OCI-LY1 (cell line): ENCODE measurements at regions not wholly inside any gene's neighbourhood (a gene's known extent, or its start where the extent isn't known, plus 50 kb on each side); places are given as distances from the start of the nearest gene placed in this dataset.

Experiments
- H2AFZ ChIP-seq: fragments of 200-600 bp; sonication (generic), shearing (Covaris generic); 2 replicates; pipeline ENCODE4 v1.6.0; 2014; ENCODE audit warnings: antibody characterized with exemption, mild to moderate bottlenecking, low read length
- H3F3A ChIP-seq: fragments of 200-600 bp; sonication (generic), shearing (Covaris generic); 2 replicates; pipeline ENCODE4 v1.6.0; 2014; ENCODE audit warnings: mild to moderate bottlenecking, antibody characterized with exemption, low read length, moderate library complexity; ENCODE audit not compliant: insufficient read depth
- H3K27ac ChIP-seq: fragments of 200-600 bp; sonication (generic); 2 replicates; pipeline ENCODE4 v1.5.1; 2014; ENCODE audit warnings: low read length, mixed run types, mild to moderate bottlenecking, low read depth; ENCODE audit not compliant: poor library complexity, severe bottlenecking
- H3K27me3 ChIP-seq: fragments of 200-600 bp; sonication (generic); 2 replicates; pipeline ENCODE4 v1.6.0; 2014; ENCODE audit warnings: antibody characterized with exemption, mild to moderate bottlenecking, low read length, moderate library complexity; ENCODE audit not compliant: insufficient read depth
- H3K36me3 ChIP-seq: fragments of 200-600 bp; sonication (generic); 2 replicates; pipeline ENCODE4 v1.6.1; 2014; ENCODE audit warnings: mild to moderate bottlenecking, antibody characterized with exemption, low read length, moderate library complexity, mixed read lengths; ENCODE audit not compliant: insufficient read depth
- H3K4me1 ChIP-seq: fragments of 200-600 bp; sonication (generic); 2 replicates; pipeline ENCODE4 v1.5.1; 2014; ENCODE audit warnings: mild to moderate bottlenecking, low read length, moderate library complexity; ENCODE audit not compliant: insufficient read depth, severe bottlenecking
- H3K4me2 ChIP-seq: fragments of 200-600 bp; sonication (generic), shearing (Covaris generic); 2 replicates; pipeline ENCODE4 v1.6.1; 2014; ENCODE audit warnings: low read length
- H3K4me3 ChIP-seq: fragments of 200-600 bp; sonication (generic); 2 replicates; pipeline ENCODE4 v1.5.1; 2014; ENCODE audit warnings: low read length, low read depth, mild to moderate bottlenecking, mixed read lengths; ENCODE audit not compliant: poor library complexity, severe bottlenecking
- H3K79me2 ChIP-seq: fragments of 200-600 bp; shearing (Covaris generic); 2 replicates; pipeline ENCODE4 v1.6.1; 2016; ENCODE audit warnings: mixed run types, low read length, mixed read lengths; ENCODE audit not compliant: insufficient read depth
- H3K9ac ChIP-seq: fragments of 200-600 bp; sonication (generic), shearing (Covaris generic); 2 replicates; pipeline ENCODE4 v1.6.1; 2014; ENCODE audit warnings: mild to moderate bottlenecking, low read length, mixed read lengths
- H3K9me2 ChIP-seq: fragments of 200-600 bp; sonication (generic), shearing (Covaris generic); 2 replicates; pipeline ENCODE4 v1.6.1; 2014; ENCODE audit warnings: low read depth, mild to moderate bottlenecking, low read length, mixed read lengths
- H3K9me3 ChIP-seq: fragments of 200-600 bp; shearing (Covaris generic); 2 replicates; pipeline ENCODE4 v1.6.1; 2014; ENCODE audit warnings: low read length, mixed read lengths
- H4K20me1 ChIP-seq: fragments of 200-600 bp; sonication (generic), shearing (Covaris generic); 2 replicates; pipeline ENCODE4 v1.6.0; 2016; ENCODE audit warnings: mild to moderate bottlenecking, low read length; ENCODE audit not compliant: insufficient read depth
- EZH2 ChIP-seq: fragments of 200-600 bp; sonication (generic), shearing (Covaris generic); IDR thresholded peaks from 2 replicates; pipeline ENCODE4 v1.8.0; 2017; ENCODE audit warnings: borderline replicate concordance, mixed run types, mild to moderate bottlenecking, antibody characterized with exemption, low read length, moderate library complexity, mixed read lengths
- TF ChIP-seq, protein P1 (sequence below): fragments of 200-600 bp; sonication (generic), shearing (Covaris generic); IDR thresholded peaks from 2 replicates; pipeline ENCODE4 v1.5.1; 2017; ENCODE audit warnings: mild to moderate bottlenecking, antibody characterized with exemption, low read length, moderate library complexity, mixed read lengths

DNA sequence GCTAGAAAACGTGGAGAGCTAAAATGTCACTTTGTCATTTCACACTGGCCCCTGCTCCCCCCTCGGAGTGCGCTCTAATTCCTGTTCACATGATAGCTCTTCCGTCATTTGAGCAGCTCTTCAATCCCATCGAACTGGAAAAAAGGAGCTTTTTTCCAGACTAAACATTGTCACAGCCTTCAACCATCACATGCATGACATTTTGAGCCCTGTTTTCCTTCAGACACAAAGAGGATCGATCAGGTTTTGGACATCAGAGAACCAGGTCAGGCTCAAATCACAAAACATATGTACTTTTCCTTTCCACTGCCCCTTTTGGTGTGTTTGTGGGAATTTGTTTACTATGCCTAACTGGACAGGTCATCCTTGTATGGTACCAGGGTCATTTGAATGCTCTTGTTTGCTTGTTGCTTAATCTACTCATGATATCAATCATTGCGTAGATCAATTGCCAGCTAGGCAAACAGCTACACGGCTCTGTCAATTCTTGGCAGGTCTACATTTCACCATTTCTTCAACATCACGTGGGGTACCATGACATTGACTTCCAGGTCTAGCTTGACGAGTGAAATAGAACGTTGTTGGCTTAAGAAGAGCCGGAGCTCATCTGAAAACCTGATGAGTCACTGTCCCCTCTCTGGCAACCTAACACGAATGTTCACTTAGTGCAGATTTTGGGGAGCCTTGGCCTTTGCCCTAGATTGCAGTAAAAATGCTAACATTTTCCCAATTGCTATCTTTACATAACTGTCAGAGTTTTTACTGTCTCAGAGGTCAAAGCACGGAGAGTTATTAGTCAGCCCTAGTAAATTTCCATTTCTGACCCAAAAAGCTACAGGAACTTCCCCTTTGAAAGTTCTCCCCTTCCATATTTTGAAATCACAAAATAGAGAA, 87.3 kb downstream of the LYZL2 start:
- Histone ChIP-seq H3K4me2 (0 out of 2 replicates have a peak overlapping the region, but pooled peaks have one; percentile 3), H3K27me3 (no peaks in the 10 kb centered on the region), H3K9ac (no peak overlapping the region), H2AFZ (no peak overlapping the region), H3K4me1 (peaks cover 8% of the 10 kb centered on the region), H3K4me3 (no peak overlapping the region), H3F3A (no peaks in the 10 kb centered on the region), H3K9me2 (no peaks in the 10 kb centered on the region), H3K36me3 (no peaks in the 10 kb centered on the region), H3K27ac (no peak overlapping the region), H3K9me3 (no peaks in the 10 kb centered on the region), H3K79me2 (no peaks in the 10 kb centered on the region), H4K20me1 (no peaks in the 10 kb centered on the region)
- no peak for TF ChIP-seq EZH2
- TF ChIP-seq, protein P1, sequence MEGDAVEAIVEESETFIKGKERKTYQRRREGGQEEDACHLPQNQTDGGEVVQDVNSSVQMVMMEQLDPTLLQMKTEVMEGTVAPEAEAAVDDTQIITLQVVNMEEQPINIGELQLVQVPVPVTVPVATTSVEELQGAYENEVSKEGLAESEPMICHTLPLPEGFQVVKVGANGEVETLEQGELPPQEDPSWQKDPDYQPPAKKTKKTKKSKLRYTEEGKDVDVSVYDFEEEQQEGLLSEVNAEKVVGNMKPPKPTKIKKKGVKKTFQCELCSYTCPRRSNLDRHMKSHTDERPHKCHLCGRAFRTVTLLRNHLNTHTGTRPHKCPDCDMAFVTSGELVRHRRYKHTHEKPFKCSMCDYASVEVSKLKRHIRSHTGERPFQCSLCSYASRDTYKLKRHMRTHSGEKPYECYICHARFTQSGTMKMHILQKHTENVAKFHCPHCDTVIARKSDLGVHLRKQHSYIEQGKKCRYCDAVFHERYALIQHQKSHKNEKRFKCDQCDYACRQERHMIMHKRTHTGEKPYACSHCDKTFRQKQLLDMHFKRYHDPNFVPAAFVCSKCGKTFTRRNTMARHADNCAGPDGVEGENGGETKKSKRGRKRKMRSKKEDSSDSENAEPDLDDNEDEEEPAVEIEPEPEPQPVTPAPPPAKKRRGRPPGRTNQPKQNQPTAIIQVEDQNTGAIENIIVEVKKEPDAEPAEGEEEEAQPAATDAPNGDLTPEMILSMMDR, result no peak

DNA sequence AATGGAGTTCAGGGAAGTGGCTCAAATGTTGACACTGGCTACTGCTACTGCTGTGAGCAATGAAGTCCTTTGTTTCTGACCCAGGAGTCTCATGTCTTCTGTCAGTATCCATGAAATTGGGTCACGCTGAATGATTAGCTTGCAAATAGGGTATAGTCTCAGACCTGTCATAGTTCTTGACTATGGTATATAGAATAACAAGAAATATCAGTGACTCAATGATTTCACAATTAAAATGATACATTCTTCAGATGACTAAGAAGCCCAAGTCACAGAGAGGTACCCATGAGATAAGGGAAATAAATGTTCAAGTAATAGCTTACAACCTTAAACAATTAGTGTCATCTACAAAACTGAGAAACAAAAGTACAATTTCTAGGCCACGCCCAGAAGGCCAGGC, 89.3 kb downstream of the LYZL2 start:
- no peaks in the 10 kb centered on the region for H3K79me2 ChIP-seq
- H3K36me3 ChIP-seq, result no peaks in the 10 kb centered on the region
- H3K27me3 ChIP-seq, result no peaks in the 10 kb centered on the region
- no peaks in the 10 kb centered on the region for H3K9me3 ChIP-seq
- TF ChIP-seq EZH2, result no peak
- H3K9ac ChIP-seq, result no peak overlapping the region
- H3K4me3 ChIP-seq, result no peak overlapping the region
- no peak overlapping the region for H3K4me2 ChIP-seq
- H3K4me1 ChIP-seq, result peaks cover 12% of the 10 kb centered on the region
- no peaks in the 10 kb centered on the region for H3K9me2 ChIP-seq
- no peak overlapping the region for H3K27ac ChIP-seq
- H2AFZ ChIP-seq, result no peak overlapping the region
- no peaks in the 10 kb centered on the region for H3F3A ChIP-seq
- H4K20me1 ChIP-seq, result no peaks in the 10 kb centered on the region

DNA sequence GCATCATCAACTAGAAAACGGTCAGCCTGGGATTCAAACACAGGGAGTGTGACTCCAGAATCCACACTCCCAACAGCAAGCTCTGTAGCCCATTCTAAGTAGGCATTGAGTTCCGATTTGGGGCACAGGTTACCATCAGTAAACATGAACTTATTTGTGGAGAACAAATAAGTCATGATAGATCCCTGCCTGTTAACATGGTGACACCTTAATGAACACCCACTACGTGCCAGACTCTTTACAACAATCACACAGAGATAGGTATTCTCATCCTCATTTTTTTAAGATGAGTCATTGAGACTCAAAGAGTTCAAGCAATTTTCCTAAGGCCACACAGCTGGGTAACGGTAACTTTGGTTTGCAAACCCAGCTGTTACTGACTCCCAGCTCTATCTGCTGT, 91.5 kb downstream of the LYZL2 start:
- no peak overlapping the region for H3K4me2 ChIP-seq
- H3K4me1 ChIP-seq, result peaks cover 23% of the 10 kb centered on the region
- H3K9ac ChIP-seq, result no peak overlapping the region

More for the DNA sequence above, 91.5 kb downstream of the LYZL2 start:
- Histone ChIP-seq H3K36me3 (no peaks in the 10 kb centered on the region), H3K79me2 (no peaks in the 10 kb centered on the region), H3K27me3 (no peaks in the 10 kb centered on the region), H3K27ac (no peak overlapping the region), H3K4me3 (no peak overlapping the region), H4K20me1 (no peaks in the 10 kb centered on the region), H3K9me3 (no peaks in the 10 kb centered on the region), H2AFZ (no peak overlapping the region), H3F3A (no peaks in the 10 kb centered on the region), H3K9me2 (no peaks in the 10 kb centered on the region)
- TF ChIP-seq, protein P1, result no peak
- TF ChIP-seq EZH2, result no peak
